ENCODE measurements at regions not wholly inside any gene's neighbourhood (a gene's known extent, or its start where the extent isn't known, plus 50 kb on each side); places are given as distances from the start of the nearest gene placed in this dataset.

- peaks cover 25% of the 10 kb centered on the region for H3K4me1 ChIP-seq (ENCODE audit: insufficient read depth, low read length)
- H3K4me2 ChIP-seq (ENCODE audit: low read length) = no peak overlapping the region
- no peaks in the 10 kb centered on the region for H3F3A ChIP-seq (ENCODE audit: low read length, unreplicated experiment)
- H3K9me3 ChIP-seq (ENCODE audit: low read length) = no peaks in the 10 kb centered on the region
- ATAC-seq (no peak), DNase-seq (no peak)
- H3K9ac ChIP-seq (ENCODE audit: low read length) = no peak overlapping the region
- no peaks in the 10 kb centered on the region for H3K27me3 ChIP-seq (ENCODE audit: low read length)
- no peaks in the 10 kb centered on the region for H3K79me2 ChIP-seq (ENCODE audit: low read length)
- H3K4me3 ChIP-seq (ENCODE audit: low read length) = no peak overlapping the region
- CTCF ChIA-PET = no interaction called here
- no peak overlapping the region for H3K27ac ChIP-seq (ENCODE audit: low read length)
- intact Hi-C loops (cut with micrococcal nuclease) = loop anchor here (10.0 kb wide), 1 partner anchor 115 kb away; no protein-coding TSS in a partner anchor
- TF ChIP-seq EZH2 (IDR thresholded peaks at IDR 0.05; ENCODE audit: low read length, unreplicated experiment) (no peak), CTCF (conservative IDR thresholded peaks at IDR 0.05; ENCODE audit: low read depth, low read length) (no peak), EZH2phosphoT487 (IDR thresholded peaks at IDR 0.05; ENCODE audit: borderline replicate concordance, low read length) (no peak)
- H3K36me3 ChIP-seq (ENCODE audit: low read depth, low read length) = no peaks in the 10 kb centered on the region
- no peaks in the 10 kb centered on the region for H3K9me2 ChIP-seq (replicated peaks; ENCODE audit: low read length)
- H2AFZ ChIP-seq (ENCODE audit: low read length) = no peak overlapping the region
- BruUV-seq (replicated peaks) = no TSS peak
- H4K20me1 ChIP-seq (ENCODE audit: low read length) = no peaks in the 10 kb centered on the region
- POLR2A ChIA-PET (ENCODE audit: unreplicated experiment) = no interaction called here
These were observed 122.1 kb downstream of the SNX18 start for GRCh38 chr5:54639621-54640020.

GRCh38 chr5:54638106-54638505 is 120.5 kb downstream of the SNX18 start:
- Histone ChIP-seq H3K4me1 (ENCODE audit: insufficient read depth, low read length) (peaks cover 12% of the 10 kb centered on the region; the same call in 1 of the 2 replicates), H3F3A (ENCODE audit: low read length, unreplicated experiment) (no peaks in the 10 kb centered on the region), H3K27ac (ENCODE audit: low read length) (no peak overlapping the region), H3K9me3 (ENCODE audit: low read length) (no peaks in the 10 kb centered on the region), H3K79me2 (ENCODE audit: low read length) (no peaks in the 10 kb centered on the region), H3K4me3 (ENCODE audit: low read length) (no peak overlapping the region), H4K20me1 (ENCODE audit: low read length) (no peaks in the 10 kb centered on the region), H3K4me2 (ENCODE audit: low read length) (no peak overlapping the region), H3K9me2 (replicated peaks; ENCODE audit: low read length) (no peaks in the 10 kb centered on the region), H3K9ac (ENCODE audit: low read length) (no peak overlapping the region), H2AFZ (ENCODE audit: low read length) (no peak overlapping the region), H3K36me3 (ENCODE audit: low read depth, low read length) (no peaks in the 10 kb centered on the region), H3K27me3 (ENCODE audit: low read length) (no peaks in the 10 kb centered on the region)
- ATAC-seq = no peak
- POLR2A ChIA-PET (ENCODE audit: unreplicated experiment) = no interaction called here
- TF ChIP-seq CTCF (conservative IDR thresholded peaks at IDR 0.05; ENCODE audit: low read depth, low read length) = no peak
- TF ChIP-seq EZH2 (IDR thresholded peaks at IDR 0.05; ENCODE audit: low read length, unreplicated experiment) = no peak
- TF ChIP-seq EZH2phosphoT487 (IDR thresholded peaks at IDR 0.05; ENCODE audit: borderline replicate concordance, low read length) = no peak
- no TSS peak for BruUV-seq (replicated peaks)
- CTCF ChIA-PET = no interaction called here
- intact Hi-C loops (cut with micrococcal nuclease) = no loop called here
- no peak for DNase-seq

- TF ChIP-seq CTCF (conservative IDR thresholded peaks at IDR 0.05; ENCODE audit: low read depth, low read length) = no peak
- Histone ChIP-seq H3F3A (ENCODE audit: low read length, unreplicated experiment) (no peaks in the 10 kb centered on the region), H3K36me3 (ENCODE audit: low read depth, low read length) (no peaks in the 10 kb centered on the region), H4K20me1 (ENCODE audit: low read length) (no peaks in the 10 kb centered on the region), H3K79me2 (ENCODE audit: low read length) (no peaks in the 10 kb centered on the region), H2AFZ (ENCODE audit: low read length) (no peak overlapping the region), H3K4me2 (ENCODE audit: low read length) (no peak overlapping the region), H3K4me1 (ENCODE audit: insufficient read depth, low read length) (0 out of 2 replicates have a peak, but pooled peaks cover 8% of the 10 kb centered on the region), H3K27me3 (ENCODE audit: low read length) (no peaks in the 10 kb centered on the region), H3K9me2 (replicated peaks; ENCODE audit: low read length) (no peaks in the 10 kb centered on the region), H3K4me3 (ENCODE audit: low read length) (no peak overlapping the region), H3K9me3 (ENCODE audit: low read length) (no peaks in the 10 kb centered on the region), H3K27ac (ENCODE audit: low read length) (no peak overlapping the region), H3K9ac (ENCODE audit: low read length) (no peak overlapping the region)
- POLR2A ChIA-PET (ENCODE audit: unreplicated experiment) = no interaction called here
- no peak for DNase-seq
- CTCF ChIA-PET = no interaction called here
- ATAC-seq = no peak
- intact Hi-C loops (cut with micrococcal nuclease) = no loop called here
- no TSS peak for BruUV-seq (replicated peaks)
These were observed 120.1 kb downstream of the SNX18 start for GRCh38 chr5:54637654-54638053.
